ENCODE measurements at regions not wholly inside any gene's neighbourhood (a gene's known extent, or its start where the extent isn't known, plus 50 kb on each side); places are given as distances from the start of the nearest gene placed in this dataset.

- in situ Hi-C loops (cut with MboI) (no loop called here), intact Hi-C loops (cut with micrococcal nuclease; ENCODE audit: unreplicated experiment) (no loop called here)
- ATAC-seq (no peak), FAIRE-seq (no peak), DNase-seq (ENCODE audit: low read depth, low spot score) (no peak)
- Histone ChIP-seq H3K9me3 (replicated peaks; ENCODE audit: control insufficient read depth, insufficient read depth, low read length) (no peaks in the 10 kb centered on the region), H3K4me1 (ENCODE audit: control insufficient read depth, insufficient read depth, low read length) (no peaks in the 10 kb centered on the region), H4K20me1 (ENCODE audit: control insufficient read depth, insufficient read depth) (no peaks in the 10 kb centered on the region), H3K27ac (ENCODE audit: control insufficient read depth, insufficient read depth) (no peak overlapping the region), H3K4me2 (ENCODE audit: control insufficient read depth, insufficient read depth) (no peak overlapping the region), H3K27me3 (replicated peaks in 1 of 2; ENCODE audit: control insufficient read depth in 2 of 2, insufficient read depth in 2 of 2, low read length in 1 of 2) (no peaks in the 10 kb centered on the region), H2AFZ (ENCODE audit: control insufficient read depth, low read depth, low read length) (no peak overlapping the region), H3K36me3 (ENCODE audit: control insufficient read depth in 2 of 2, insufficient read depth in 2 of 2, low read length in 1 of 2) (no peaks in the 10 kb centered on the region), H3K79me2 (ENCODE audit: control insufficient read depth, insufficient read depth, low read length) (no peaks in the 10 kb centered on the region), H3K9ac (ENCODE audit: control insufficient read depth, insufficient read depth, low read length) (no peak overlapping the region), H3K4me3 (no peak overlapping the region)
- ChIA-PET POLR2A (no interaction called here), RAD21 (ENCODE audit: unreplicated experiment) (no interaction called here), SMC1A (ENCODE audit: uncharacterized antibody, unreplicated experiment) (no interaction called here), CTCF (interaction anchor here (1.2 to 1.5 kb wide), 2 partner anchors 22 to 23 kb away, joined by 3 read pairs; no protein-coding TSS in a partner anchor)
- TF ChIP-seq TAF1 (IDR thresholded peaks at IDR 0.05; ENCODE audit: borderline replicate concordance, low read depth, low read length) (no peak), RELB (IDR thresholded peaks at IDR 0.05; ENCODE audit: low read depth) (no peak), KAT2A (conservative IDR thresholded peaks at IDR 0.05; ENCODE audit: control insufficient read depth, low read depth, low read length) (no peak), ATF2 (IDR thresholded peaks at IDR 0.05; ENCODE audit: low read length) (no peak), RAD51 (IDR thresholded peaks at IDR 0.05) (no peak), ZNF622 (IDR thresholded peaks at IDR 0.05) (no peak), CBX5 (IDR thresholded peaks at IDR 0.05; ENCODE audit: low read depth) (no peak), CREM (IDR thresholded peaks at IDR 0.05; ENCODE audit: low read depth) (no peak), ZBED1 (IDR thresholded peaks at IDR 0.05; ENCODE audit: borderline replicate concordance) (no peak), ELK1 (IDR thresholded peaks at IDR 0.05; ENCODE audit: low read depth, low read length) (no peak), SUZ12 (IDR thresholded peaks at IDR 0.05; ENCODE audit: unreplicated experiment) (no peak)
- BruUV-seq (replicated peaks), result no TSS peak
- WGBS (ENCODE audit: insufficient coverage, insufficient replicate concordance, low lambda C conversion rate, missing lambda C conversion rate), result 64% methylated on average over 4 of the region's 4 CpGs
Measured at GRCh38 chr2:217673627-217674026, 329.2 kb downstream of the TNS1 start.

Measured in GM12878 (cell line).